GM18870 (cell line): ENCODE measurements at regions not wholly inside any gene's neighbourhood (a gene's known extent, or its start where the extent isn't known, plus 50 kb on each side); places are given as distances from the start of the nearest gene placed in this dataset.

Source experiments
- ATAC-seq: cut with Tn5 transposase; IDR thresholded peaks from one replicate; pipeline ENCODE4 v1.9.1; 2021; ENCODE audit warnings: moderate library complexity; ENCODE audit not compliant: unreplicated experiment

- no peak for ATAC-seq
These were observed 1175.1 kb upstream of the ACVR2A start for GRCh38 chr2:146669735-146670134.

- ATAC-seq: no peak
These were observed 1178.5 kb upstream of the ACVR2A start for GRCh38 chr2:146666340-146666739.

GRCh38 chr2:146665800-146666199, 1179.0 kb upstream of the ACVR2A start:
- no peak for ATAC-seq

- no peak for ATAC-seq
These were observed 1183.2 kb upstream of the ACVR2A start for GRCh38 chr2:146661473-146662096.

GRCh38 chr2:146659976-146660375, 1184.9 kb upstream of the ACVR2A start:
- no peak for ATAC-seq

- no peak for ATAC-seq
These were observed 1192.5 kb upstream of the ACVR2A start for GRCh38 chr2:146652311-146652710.

- no peak for ATAC-seq
These were observed 1193.5 kb upstream of the ACVR2A start for GRCh38 chr2:146651361-146651760.

GRCh38 chr2:146642066-146642465, 1202.8 kb upstream of the ACVR2A start:
- ATAC-seq: no peak

GRCh38 chr2:146634230-146635097, 1210.4 kb upstream of the ACVR2A start:
- no peak for ATAC-seq

- no peak for ATAC-seq
These were observed 1211.7 kb upstream of the ACVR2A start for GRCh38 chr2:146633159-146633558.

GRCh38 chr2:146632707-146633106, 1212.1 kb upstream of the ACVR2A start:
- no peak for ATAC-seq

GRCh38 chr2:146624430-146625160, 1220.2 kb upstream of the ACVR2A start:
- ATAC-seq: no peak

GRCh38 chr2:146623771-146624170, 1221.1 kb upstream of the ACVR2A start:
- ATAC-seq: no peak

- no peak for ATAC-seq
These were observed 1223.2 kb upstream of the ACVR2A start for GRCh38 chr2:146621656-146622055.

- ATAC-seq: no peak
These were observed 1229.1 kb upstream of the ACVR2A start for GRCh38 chr2:146615778-146616177.

GRCh38 chr2:146608490-146608889, 1236.3 kb upstream of the ACVR2A start:
- no peak for ATAC-seq

- no peak for ATAC-seq
These were observed 1240.3 kb upstream of the ACVR2A start for GRCh38 chr2:146604521-146604920.

- no peak for ATAC-seq
These were observed 1242.0 kb upstream of the ACVR2A start for GRCh38 chr2:146602856-146603255.

- ATAC-seq: no peak
These were observed 1242.4 kb upstream of the ACVR2A start for GRCh38 chr2:146602383-146602782.

- ATAC-seq: no peak
These were observed 1246.0 kb upstream of the ACVR2A start for GRCh38 chr2:146598791-146599190.

GRCh38 chr2:146597291-146597690, 1247.5 kb upstream of the ACVR2A start:
- no peak for ATAC-seq

GRCh38 chr2:146591908-146592307, 1252.9 kb upstream of the ACVR2A start:
- no peak for ATAC-seq
